A673 (cell line): ENCODE measurements at regions not wholly inside any gene's neighbourhood (a gene's known extent, or its start where the extent isn't known, plus 50 kb on each side); places are given as distances from the start of the nearest gene placed in this dataset.

Experiments used
- BruUV-seq: library from RNA; stranded (reverse); fragments of 400-500 nt; replicated peaks from 2 replicates; lab custom pipeline; 2021; lab: Mats Ljungman, UMichigan
- CTCF ChIA-PET: fragments of 300-600 bp; sonication (Branson Sonifier 250); formaldehyde crosslinking; loops from one replicate; lab custom pipeline; 2022; ENCODE audit warnings: antibody characterized with exemption; lab: Charles Lee
- POLR2A ChIA-PET: fragments of 300-600 bp; sonication (Branson Sonifier 250); formaldehyde crosslinking; loops from one replicate; lab custom pipeline; 2022; ENCODE audit warnings: antibody characterized with exemption; ENCODE audit not compliant: low non-redundant PET; lab: Charles Lee
- DNase-seq: peaks from one replicate; pipeline ENCODE4 v3.0.0-alpha.2; 2015; ENCODE audit warnings: low spot score
- H3K27ac ChIP-seq: fragments of 200-600 bp; sonication (generic); 2 replicates; pipeline ENCODE4 v1.5.1; 2016; ENCODE audit warnings: mixed run types, low read depth, mild to moderate bottlenecking, mixed read lengths, antibody characterized with exemption, low read length; ENCODE audit not compliant: poor library complexity, severe bottlenecking
- H3K27me3 ChIP-seq: fragments of 200-600 bp; sonication (generic); replicated peaks from 2 replicates; pipeline ENCODE4 v1.6.1; 2017; ENCODE audit warnings: mixed run types, low read depth, mild to moderate bottlenecking, mixed read lengths, antibody characterized with exemption, low read length; ENCODE audit not compliant: insufficient read depth, poor library complexity
- H3K36me3 ChIP-seq: fragments of 200-600 bp; sonication (generic); 2 replicates; pipeline ENCODE4 v1.6.1; 2016; ENCODE audit warnings: mixed run types, mild to moderate bottlenecking, mixed read lengths, antibody characterized with exemption, low read length; ENCODE audit not compliant: insufficient read depth, poor library complexity, severe bottlenecking
- H3K4me1 ChIP-seq: fragments of 200-600 bp; sonication (generic); 2 replicates; pipeline ENCODE4 v1.6.1; 2017; ENCODE audit warnings: mixed run types, mild to moderate bottlenecking, mixed read lengths, antibody characterized with exemption, low read length; ENCODE audit not compliant: insufficient read depth, poor library complexity, severe bottlenecking
- H3K4me3 ChIP-seq: fragments of 200-600 bp; sonication (generic); 2 replicates; pipeline ENCODE4 v1.5.1; 2016; ENCODE audit warnings: low read depth, mixed run types, mild to moderate bottlenecking, mixed read lengths, low read length; ENCODE audit not compliant: poor library complexity, severe bottlenecking
- H3K9me3 ChIP-seq: fragments of 200-600 bp; sonication (generic); 2 replicates; pipeline ENCODE4 v1.6.1; 2016; ENCODE audit warnings: mixed run types, low read depth, mild to moderate bottlenecking, mixed read lengths, antibody characterized with exemption, low read length; ENCODE audit not compliant: poor library complexity, severe bottlenecking
- CTCF ChIP-seq: fragments of 300-800, 200-600 bp; sonication (generic); conservative IDR thresholded peaks from 2 replicates; pipeline ENCODE4 v1.5.1; 2017; ENCODE audit warnings: low read depth, mild to moderate bottlenecking, antibody characterized with exemption, low read length, moderate library complexity, mixed read lengths
- EZH2 ChIP-seq: fragments of 200-600 bp; sonication (generic); IDR thresholded peaks from 2 replicates; pipeline ENCODE4 v1.6.1; 2017; ENCODE audit warnings: borderline replicate concordance, low read depth, mild to moderate bottlenecking, mixed read lengths, antibody characterized with exemption, low read length; ENCODE audit not compliant: poor library complexity, severe bottlenecking
- intact Hi-C: fragments of 100-400 bp; cut with micrococcal nuclease; formaldehyde crosslinking; loops from one replicate; pipeline ENCODE4 v1.10.0; 2022; ENCODE audit not compliant: unreplicated experiment

- Histone ChIP-seq H3K36me3 (no peaks in the 10 kb centered on the region), H3K4me3 (no peak overlapping the region), H3K27me3 (peaks cover 2% of the 10 kb centered on the region), H3K4me1 (no peaks in the 10 kb centered on the region), H3K27ac (no peak overlapping the region), H3K9me3 (no peaks in the 10 kb centered on the region)
- POLR2A ChIA-PET: no interaction called here
- CTCF ChIA-PET: no interaction called here
- no peak for DNase-seq
- BruUV-seq: no TSS peak
- TF ChIP-seq CTCF (no peak), EZH2 (no peak)
- intact Hi-C loops: no loop called here
These were observed 533.6 kb downstream of the HAO1 start for GRCh38 chr20:7406671-7407070.

GRCh38 chr20:7410150-7410549 lies 530.1 kb downstream of the HAO1 start:
- Histone ChIP-seq H3K4me3 (no peak overlapping the region), H3K9me3 (no peaks in the 10 kb centered on the region), H3K4me1 (no peaks in the 10 kb centered on the region), H3K27ac (no peak overlapping the region), H3K27me3 (peaks cover 2% of the 10 kb centered on the region), H3K36me3 (no peaks in the 10 kb centered on the region)
- no TSS peak for BruUV-seq
- DNase-seq: no peak
- intact Hi-C loops: no loop called here
- TF ChIP-seq CTCF (no peak), EZH2 (no peak)
- ChIA-PET POLR2A (no interaction called here), CTCF (no interaction called here)

- no TSS peak for BruUV-seq
- no peak for TF ChIP-seq CTCF
- TF ChIP-seq EZH2: no peak
- intact Hi-C loops: no loop called here
- H3K9me3 ChIP-seq: no peaks in the 10 kb centered on the region
- no peaks in the 10 kb centered on the region for H3K4me1 ChIP-seq
- ChIA-PET CTCF (no interaction called here), POLR2A (no interaction called here)
- no peak overlapping the region for H3K4me3 ChIP-seq
- peaks cover 2% of the 10 kb centered on the region for H3K27me3 ChIP-seq
- DNase-seq: no peak
- no peaks in the 10 kb centered on the region for H3K36me3 ChIP-seq
- no peak overlapping the region for H3K27ac ChIP-seq
These were observed 529.2 kb downstream of the HAO1 start for GRCh38 chr20:7411075-7411474.
